Amniotic epithelial cell (primary cell): ENCODE measurements at regions not wholly inside any gene's neighbourhood (a gene's known extent, or its start where the extent isn't known, plus 50 kb on each side); places are given as distances from the start of the nearest gene placed in this dataset.

Source experiments
- DNase-seq: peaks from one replicate; pipeline ENCODE4 v3.0.0-alpha.2; 2010; ENCODE audit warnings: low read depth

DNA sequence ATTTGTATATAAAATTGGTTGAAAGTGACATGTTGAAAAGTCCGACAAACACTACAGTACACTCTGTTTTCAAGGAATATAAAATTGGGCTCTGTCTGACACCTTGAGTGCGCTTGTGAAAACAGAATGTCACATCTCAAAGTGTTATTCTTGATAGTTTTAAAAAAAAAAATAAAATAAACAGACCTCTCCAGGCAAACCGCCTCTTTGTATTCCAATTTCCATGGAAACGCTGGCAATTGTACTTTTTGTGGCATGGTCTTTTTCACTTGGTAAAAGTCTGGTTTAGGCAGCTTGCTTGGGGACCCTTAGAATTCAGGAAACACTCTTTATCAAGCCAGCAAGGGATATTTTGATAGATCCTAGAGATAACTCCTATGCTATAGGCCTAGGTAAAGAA, 302.5 kb downstream of the RAB28 start:
- no peak for DNase-seq

- no peak for DNase-seq
Observed at GRCh38 chr4:13180701-13181100, 303.4 kb downstream of the RAB28 start.

DNA sequence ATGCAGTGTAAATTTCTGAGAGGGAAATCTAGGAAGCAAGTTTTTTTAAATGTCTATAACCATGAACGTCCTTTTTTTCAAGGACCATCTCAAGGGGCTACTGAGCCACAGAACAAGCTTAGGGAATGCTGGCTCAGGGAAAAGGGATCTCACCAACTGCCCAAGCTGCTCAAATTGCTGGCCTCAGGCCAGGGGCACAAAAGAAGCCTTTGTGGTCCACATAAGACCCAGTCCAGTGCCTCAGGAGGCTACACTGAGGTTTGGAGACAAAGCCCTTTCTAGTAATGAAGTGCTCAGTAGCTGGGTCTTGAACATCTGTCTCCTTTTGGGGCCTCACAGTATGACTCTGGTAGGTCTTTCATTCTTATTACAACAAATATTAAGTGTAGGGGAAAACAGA, 305.5 kb downstream of the RAB28 start:
- no peak for DNase-seq

- DNase-seq, result no peak
Observed at GRCh38 chr4:13176741-13177142, 307.4 kb downstream of the RAB28 start.

GRCh38 chr4:13174926-13175325, 309.2 kb downstream of the RAB28 start:
- DNase-seq, result no peak

- DNase-seq, result no peak
Observed at GRCh38 chr4:13174001-13174400, 310.1 kb downstream of the RAB28 start.

GRCh38 chr4:13171292-13172057, 312.7 kb downstream of the RAB28 start:
- no peak for DNase-seq

DNA sequence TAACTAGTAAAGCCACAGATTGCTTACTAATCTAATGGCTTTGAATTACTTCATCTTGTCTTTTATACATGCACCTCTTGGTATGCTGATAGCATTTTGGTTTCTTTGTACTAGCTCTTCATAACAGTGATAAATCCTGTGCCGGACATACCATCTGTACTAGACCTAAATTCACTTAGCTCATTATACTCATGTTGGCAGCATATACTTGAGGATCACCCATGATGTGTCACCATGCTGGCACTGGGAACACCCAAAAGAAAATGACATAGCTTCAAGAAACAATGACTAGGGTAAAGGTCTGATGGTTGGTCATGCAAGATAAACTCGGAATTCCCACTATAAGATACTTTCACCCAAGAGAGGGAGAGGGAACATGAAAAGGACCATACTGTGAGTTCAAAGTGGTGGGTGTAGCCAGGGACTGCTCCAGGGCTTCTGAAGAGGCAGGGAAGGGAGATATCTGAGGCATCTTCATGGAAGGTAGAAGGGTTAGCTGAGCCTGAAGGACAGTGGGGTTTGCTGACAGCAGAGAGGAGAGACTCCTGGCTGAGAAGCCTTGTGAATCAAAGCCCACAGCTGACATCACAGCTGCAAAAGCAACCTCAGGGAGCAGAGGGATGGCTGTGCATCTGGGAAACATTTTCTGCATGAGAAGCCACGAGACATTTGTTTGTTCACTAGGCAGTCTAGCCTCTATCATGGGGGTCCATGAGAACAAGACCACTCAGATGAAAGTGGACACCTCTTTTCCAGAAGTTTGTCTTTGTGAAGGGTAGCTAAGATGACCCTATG, 314.2 kb downstream of the RAB28 start:
- DNase-seq, result no peak

DNA sequence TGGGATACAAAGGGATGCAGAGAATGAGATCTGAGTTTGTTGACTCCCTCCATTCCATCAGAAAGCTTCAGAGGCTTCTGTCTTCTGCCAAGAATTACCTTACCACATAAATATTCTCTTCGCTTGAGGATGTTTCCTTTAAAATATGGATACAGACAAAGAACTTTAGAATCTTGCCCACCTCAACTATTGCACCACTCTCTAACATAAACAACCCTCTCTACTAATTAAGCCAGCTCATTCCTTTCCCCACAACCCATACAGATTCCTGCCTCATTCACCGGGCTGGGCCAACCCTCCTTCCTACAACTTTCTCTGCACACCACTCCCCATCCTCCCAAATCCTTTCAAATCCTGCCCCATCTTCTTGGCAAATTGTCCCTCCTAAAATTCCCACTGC, 315.8 kb downstream of the RAB28 start:
- DNase-seq, result no peak

DNA sequence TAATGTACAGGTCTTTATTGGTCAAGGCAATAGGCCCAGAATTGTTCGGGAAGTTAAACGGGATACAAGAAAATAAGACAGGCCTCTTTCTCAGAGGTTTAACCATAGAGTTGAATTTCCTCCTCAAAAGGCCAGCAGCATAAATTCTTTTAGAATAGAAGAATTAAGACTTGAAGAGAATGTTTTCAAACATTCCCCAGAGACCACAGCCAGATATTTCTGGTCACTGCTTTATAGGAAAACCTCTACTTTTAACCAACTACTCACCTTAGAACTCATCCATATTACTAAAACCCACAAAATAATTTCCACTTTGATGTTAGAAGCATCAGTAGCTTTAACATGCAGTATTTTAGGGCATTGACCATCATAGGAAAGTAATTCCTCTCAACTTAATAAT, 317.9 kb downstream of the RAB28 start:
- DNase-seq, result no peak

DNA sequence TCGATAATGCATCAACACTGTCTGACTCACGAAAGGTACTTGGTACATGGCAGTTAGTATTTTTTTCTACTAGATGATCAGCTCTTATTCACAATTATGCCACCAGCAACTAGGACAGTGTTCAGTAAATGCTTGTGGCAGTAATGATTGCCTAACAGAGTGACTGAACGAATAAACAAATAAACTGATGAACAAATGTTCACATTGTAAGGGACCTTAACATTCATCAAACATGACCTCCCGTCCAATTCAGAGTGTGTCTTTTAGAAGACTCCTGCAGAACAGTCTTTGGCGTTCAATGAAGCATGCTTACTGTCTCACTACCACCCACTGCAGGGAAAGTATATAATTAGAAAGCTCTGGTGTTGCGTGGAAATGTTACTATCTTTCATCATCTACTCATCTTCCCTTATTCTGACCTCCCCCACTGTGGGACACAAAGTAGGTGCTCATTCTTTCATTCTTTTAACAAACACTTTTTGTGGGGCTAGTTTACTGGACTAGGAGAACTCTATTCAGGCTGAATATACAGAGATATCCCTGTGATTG, 319.3 kb downstream of the RAB28 start:
- no peak for DNase-seq

DNA sequence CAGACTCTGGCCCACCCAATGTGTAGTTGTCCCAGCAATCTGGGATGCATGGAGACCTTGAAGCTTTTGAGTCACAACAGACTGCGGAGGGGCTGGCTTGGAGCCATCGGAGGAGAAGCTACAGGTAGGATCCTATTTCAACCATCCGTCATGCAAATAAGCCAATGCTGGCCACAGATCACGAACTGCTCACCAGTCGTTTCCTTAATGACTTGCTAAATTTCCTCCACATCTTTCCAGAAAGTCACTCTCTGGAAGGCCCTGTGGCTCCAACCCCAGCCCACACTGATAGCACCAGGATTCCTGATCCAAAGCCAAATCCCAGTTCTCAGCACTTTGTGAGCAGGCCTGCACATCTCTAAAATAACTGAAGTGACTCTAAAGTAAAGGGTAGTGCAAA, 321.3 kb downstream of the RAB28 start:
- no peak for DNase-seq

DNA sequence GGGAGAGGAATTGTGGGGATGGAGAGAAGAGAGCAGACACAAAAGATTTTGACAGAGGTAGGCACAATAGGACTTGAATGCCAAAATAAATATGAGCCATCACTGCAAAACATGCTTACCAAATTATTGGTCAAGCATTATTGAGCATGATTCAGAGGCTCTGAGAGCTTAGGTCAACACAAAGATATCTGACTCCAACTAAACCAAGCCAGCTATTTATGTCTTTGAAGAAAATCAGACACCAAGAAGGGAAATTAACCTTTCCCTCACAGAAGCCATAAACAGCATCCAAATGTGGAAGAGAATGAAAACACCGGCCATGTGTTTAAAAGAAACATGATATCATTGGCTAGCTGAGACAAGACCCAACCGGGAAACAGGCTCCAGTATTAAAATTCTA, 323.2 kb downstream of the RAB28 start:
- no peak for DNase-seq

DNA sequence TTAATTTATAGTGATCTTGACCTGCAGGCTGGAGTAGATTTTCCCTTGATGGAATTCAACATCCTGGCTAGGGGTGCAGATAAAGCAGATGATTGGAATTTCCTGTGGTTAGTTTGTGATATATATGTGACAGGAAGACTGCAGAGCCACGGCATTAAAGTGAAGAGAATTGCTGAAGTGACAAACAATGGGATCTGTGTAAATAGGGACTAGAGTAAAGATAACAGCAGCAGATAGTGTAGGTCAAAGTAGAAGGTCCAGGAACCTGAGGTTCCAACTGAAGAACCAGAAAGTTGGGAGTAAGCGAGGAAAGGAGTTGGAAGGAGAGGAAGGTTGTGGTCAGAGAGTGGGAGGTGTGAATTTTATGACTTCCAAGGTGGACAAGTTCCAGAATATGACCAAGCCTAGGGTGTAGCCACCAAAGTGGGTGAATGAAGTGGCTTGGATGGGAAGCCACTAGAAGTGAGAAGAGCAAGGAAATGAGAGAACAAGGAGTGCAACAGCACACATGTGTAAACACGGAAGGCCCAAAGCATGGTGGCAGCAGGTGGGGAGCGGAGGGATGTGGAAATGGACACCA, 325.0 kb downstream of the RAB28 start:
- no peak for DNase-seq

- DNase-seq, result no peak
Observed at GRCh38 chr4:13151194-13151593, 332.9 kb downstream of the RAB28 start.

DNA sequence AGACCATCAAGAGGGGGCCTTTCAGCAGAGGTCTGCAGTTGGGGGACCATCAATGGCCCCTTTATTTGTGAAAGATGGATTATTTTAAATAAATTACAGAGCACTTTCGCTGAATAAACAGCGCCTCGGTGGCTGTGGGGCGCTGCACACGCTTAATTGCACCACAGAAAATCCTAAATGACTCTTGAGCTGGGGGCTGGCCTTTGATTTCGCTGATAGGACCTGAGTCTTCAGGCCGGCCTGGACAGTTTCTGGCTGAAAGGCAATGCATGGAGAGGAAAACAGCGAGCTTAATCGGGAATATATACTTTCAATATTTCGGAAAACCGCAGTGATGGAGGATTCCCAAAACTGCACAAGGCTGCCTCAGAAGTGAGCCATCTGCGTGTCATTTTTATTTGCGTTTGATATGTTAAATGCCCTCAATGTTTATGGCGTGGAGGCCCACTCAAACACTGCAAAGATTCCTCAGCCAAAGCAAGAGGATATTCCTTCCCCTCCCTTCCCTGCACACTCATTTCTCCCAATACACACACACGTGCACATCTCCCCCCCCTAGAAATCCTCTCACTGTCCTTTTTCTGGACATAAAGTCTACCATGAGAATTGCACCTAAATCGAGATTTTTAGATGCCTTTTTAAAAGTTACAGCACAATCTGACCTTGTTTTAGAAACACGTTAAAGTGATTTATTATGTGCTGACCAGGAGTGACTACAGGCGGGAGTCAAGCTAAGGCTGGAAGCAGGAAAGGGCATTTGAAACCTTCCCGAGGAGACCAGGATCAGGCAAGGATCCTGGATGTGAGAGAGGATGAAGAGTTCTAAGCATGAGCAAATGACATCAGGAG, 340.7 kb downstream of the RAB28 start:
- no peak for DNase-seq

DNA sequence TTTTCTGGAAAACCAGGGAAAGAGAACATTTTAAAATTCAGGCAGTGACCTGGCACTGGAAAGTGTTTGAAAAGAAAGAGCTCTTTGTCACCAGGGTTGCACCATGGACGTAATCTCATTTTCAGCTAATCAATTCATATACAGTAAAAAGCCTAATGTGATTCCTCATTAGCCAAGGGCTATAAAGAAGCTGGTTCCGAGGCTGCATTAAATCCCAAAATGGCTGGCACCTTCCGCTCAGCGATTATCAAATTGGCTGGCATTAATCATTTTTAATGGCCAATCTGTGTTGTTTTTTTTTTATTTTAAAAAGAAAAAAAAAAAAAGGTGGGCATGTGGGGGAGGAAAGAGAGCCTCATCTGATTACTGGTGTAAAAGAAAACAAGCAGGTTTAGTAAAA, 341.4 kb downstream of the RAB28 start:
- no peak for DNase-seq

DNA sequence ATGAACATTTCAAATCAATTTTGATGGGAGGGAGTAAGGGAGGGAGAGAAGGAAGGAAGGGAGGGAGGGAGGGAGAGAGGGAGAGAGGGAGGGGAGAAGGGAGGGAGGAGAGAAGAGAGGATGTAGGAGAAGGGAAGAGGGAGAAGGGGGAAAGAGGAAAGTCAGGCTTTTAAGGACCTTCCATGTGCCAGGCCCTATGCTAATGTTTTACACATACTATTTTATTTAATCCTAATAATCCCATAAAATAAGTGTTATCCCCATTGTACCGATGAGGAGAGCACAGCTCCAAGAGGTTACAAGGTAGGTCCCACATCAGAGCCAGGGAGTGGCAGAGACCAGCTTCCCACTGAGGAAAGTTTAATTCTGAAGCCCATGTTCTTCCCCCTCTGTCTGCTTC, 341.9 kb downstream of the RAB28 start:
- no peak for DNase-seq

- no peak for DNase-seq
Observed at GRCh38 chr4:13137390-13137789, 346.8 kb downstream of the RAB28 start.

DNA sequence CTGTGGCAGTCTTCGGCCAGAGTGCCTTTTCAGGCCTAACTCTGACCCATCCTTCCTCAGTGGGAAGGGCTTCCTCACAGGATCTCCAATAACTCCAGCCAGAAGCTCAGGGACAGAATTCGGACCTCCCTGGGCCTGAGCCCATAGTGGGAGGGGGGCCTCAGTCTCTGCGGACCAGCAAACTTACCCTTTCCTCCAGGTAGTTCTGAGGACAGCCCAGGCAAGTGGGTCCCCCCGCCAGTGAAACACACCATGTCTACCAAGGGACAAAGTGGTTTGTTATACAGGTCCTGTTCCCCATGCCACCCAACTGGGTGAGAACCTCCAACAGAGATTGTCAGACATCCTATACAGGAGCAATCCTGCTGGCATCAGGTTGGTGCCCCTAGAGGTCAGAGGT, 350.4 kb downstream of the RAB28 start:
- DNase-seq, result no peak

DNA sequence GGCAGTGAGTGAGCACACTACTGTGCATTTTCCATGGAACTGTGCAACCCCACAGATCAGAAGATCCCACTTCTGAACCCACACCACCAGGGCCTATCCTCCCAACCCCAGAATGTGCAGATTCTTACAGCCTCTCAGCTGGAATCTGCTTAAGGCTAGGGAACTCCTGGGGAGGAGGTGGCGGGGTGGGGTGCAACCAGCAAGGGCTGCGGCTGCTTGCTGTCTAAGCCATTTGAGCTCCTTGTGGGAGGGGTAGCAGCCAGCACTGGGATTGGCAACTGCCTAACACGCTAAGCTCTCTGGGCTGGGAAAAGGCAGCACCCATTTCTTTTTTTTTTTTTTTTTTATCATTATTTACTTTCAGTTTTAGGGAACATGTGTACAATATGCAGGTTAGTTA, 353.3 kb downstream of the RAB28 start:
- DNase-seq, result no peak

GRCh38 chr4:13129095-13129494, 355.0 kb downstream of the RAB28 start:
- no peak for DNase-seq
